ENCODE measurements at regions not wholly inside any gene's neighbourhood (a gene's known extent, or its start where the extent isn't known, plus 50 kb on each side); places are given as distances from the start of the nearest gene placed in this dataset.
"Not testable (repeated sequence)": the region's sequence is repeated elsewhere in the genome, so short reads cannot be mapped to it uniquely, and the experiment has no call there.

DNA sequence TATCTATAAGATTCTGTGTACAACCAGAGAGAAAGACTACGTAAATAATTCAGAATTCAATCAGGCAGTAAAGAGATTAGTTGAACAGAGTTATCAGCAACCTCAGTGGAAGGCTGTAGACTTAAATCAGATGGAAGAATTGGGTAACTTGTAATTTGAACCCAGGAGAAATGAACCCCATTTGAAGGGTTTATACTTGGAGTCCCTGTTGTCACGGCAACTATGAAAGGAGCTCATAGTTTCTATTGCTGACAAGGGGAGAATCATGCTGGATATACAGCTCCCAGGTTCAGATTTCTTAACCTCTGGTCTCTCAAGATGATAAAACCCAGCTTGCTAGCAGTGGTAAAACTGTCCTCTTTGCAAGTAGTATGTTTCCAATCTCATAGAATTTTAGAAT, 54.4 kb upstream of the BMP4 start:
- FAIRE-seq = no peak
- no peak for DNase-seq (ENCODE audit: low spot score in 2 of 2)

DNA sequence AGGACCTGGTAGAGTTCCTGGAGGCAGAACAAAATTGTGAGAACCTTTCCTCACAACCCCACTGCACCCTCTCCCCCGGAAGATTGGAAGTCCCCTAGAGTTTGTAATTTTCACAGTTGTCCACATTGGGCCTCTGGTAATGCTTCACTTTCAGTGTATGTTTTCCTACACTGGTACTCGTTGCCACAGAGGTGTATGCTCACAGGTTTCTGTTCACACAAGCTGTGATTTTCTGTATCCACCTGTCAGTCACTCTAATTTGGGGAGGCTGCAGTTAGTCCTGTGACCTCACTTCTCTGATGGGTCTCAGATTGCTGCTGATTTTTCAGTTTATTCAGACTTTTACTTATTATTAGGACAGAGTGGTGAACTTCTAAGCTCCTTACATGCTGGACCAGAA, 66.4 kb upstream of the BMP4 start:
- FAIRE-seq (no peak), DNase-seq (ENCODE audit: low spot score in 2 of 2) (no peak)

GRCh38 chr14:54025661-54026060, 69.0 kb upstream of the BMP4 start:
- DNase-seq (ENCODE audit: low spot score in 2 of 2) (no peak), FAIRE-seq (no peak)

GRCh38 chr14:54026671-54027070, 70.0 kb upstream of the BMP4 start:
- FAIRE-seq = no peak
- no peak for DNase-seq (ENCODE audit: low spot score in 2 of 2)

- not testable (repeated sequence) for FAIRE-seq
Measured at GRCh38 chr14:54030996-54031395, 74.4 kb upstream of the BMP4 start.

DNA sequence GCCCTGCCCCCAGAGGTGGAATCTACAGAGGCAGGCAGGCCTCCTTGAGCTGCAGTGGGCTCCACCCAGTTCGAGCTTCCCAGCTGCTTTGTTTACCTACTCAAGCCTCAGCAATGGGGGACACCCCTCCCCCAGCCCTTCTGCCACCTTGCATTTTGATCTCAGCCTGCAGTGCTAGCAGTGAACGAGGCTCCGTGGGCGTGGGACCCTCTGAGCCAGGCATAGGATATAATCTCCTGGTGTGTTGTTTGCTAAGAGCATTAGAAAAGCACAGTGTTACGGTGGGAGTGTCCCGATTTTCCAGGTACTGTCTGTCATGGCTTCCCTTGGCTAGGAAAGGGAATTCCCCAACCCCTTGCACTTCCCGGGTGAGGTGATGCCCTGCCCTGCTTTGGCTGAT, 76.7 kb upstream of the BMP4 start:
- not testable (repeated sequence) for DNase-seq (ENCODE audit: low spot score in 2 of 2); FAIRE-seq

More at GRCh38 chr14:54030996-54031395, 74.4 kb upstream of the BMP4 start:
- not testable (repeated sequence) for DNase-seq (ENCODE audit: low spot score in 2 of 2)

DNA sequence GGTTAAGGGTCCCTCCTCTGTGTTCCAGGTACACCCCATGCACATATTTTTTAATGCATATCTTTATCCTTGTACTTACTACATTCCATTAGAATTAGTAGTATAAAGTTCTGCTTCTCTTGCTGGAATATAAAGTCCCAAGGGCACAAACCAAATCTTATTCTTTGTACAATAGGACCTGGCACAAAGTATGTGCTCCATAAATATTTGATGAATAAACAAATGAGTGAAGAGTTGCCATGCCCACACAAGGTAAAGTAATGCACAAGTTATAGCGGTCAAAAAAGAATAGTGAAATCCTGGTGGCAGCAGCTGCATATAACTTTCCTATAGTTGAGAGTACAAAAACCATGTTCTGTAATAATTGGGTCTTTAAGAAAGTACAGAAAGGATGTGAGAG, 82.1 kb upstream of the BMP4 start:
- FAIRE-seq (no peak), DNase-seq (ENCODE audit: low spot score in 2 of 2) (no peak)

DNA sequence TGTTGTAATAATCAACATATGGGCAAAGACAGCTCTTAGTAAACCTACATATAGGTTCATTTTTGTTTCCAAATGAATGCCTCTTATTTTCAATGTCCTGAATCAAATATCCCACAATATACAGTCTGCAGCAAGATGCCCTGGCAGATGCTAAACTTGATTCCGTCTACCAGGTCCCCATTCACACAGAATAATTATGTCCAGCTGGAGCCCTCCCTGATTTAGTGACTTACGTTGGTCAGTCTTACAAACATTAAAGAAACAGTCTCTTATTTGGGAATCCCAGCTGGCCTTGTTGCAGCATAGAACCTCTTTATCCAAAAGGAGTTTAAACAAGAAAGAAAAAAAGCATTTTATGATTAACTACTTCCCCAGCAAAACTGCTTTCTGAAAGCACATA, 82.7 kb upstream of the BMP4 start:
- no peak for FAIRE-seq
- no peak for DNase-seq (ENCODE audit: low spot score in 2 of 2)

DNA sequence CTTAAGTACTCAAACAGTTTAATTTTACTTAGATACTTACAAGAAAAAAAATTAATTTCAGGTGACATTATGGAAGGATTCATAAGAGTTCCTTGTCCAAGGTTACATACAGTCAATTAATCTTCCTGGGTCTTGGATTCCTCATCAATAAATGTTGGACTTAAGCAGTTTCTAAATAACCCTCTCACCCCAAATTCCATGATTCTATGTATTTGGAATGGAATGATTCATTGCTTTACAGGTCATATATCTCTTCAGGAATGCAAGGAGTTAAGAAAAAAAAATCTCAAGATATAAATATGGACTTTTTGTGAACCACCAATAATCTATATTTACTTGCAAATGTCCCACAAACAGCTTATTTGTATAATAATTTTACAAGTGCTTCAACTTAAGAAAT, 84.2 kb upstream of the BMP4 start:
- FAIRE-seq (no peak), DNase-seq (ENCODE audit: low spot score in 2 of 2) (no peak)

DNA sequence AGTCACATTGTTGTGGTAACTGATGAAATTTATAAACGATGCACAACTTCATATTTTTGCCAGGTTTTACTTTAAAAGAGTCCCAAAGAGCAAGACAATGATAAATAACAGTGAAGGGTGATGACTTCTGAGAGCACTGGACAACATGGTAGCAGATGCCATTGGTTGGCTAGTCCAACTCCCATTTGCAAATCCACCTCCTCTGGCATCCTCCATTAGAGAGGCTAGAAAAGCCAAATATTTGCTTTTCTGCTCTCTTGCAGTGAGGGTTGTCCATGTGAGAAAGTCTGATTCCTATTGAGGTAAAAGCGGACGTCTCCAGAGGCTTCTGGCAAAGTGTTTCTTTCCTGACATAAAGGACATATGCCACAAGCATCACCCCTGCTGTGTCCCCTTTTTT, 89.6 kb upstream of the BMP4 start:
- DNase-seq (ENCODE audit: low spot score in 2 of 2) (no peak), FAIRE-seq (no peak)

GRCh38 chr14:54047645-54048308, 91.2 kb upstream of the BMP4 start:
- no peak for DNase-seq (ENCODE audit: low spot score in 2 of 2)
- FAIRE-seq = no peak

DNA sequence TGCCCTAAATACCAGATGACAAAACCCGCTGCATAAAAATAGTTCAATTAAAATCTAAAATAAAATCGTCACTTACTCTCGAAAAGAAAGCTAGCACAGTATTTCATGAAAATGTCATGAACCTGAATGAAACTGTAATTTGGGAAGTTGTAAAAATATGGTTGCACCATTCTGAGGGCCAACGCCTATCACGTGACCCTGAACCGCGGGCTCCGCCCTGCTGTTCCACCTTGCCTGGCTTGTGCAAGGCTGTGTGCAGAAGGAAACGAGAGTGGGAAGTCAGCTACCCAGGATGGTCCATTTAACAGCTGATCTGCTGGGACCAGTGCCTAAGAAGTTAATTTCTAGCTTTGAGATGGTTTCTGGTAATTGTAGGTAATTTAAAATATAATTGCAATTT, 91.7 kb upstream of the BMP4 start:
- DNase-seq (ENCODE audit: low spot score in 2 of 2) (no peak), FAIRE-seq (no peak)

DNA sequence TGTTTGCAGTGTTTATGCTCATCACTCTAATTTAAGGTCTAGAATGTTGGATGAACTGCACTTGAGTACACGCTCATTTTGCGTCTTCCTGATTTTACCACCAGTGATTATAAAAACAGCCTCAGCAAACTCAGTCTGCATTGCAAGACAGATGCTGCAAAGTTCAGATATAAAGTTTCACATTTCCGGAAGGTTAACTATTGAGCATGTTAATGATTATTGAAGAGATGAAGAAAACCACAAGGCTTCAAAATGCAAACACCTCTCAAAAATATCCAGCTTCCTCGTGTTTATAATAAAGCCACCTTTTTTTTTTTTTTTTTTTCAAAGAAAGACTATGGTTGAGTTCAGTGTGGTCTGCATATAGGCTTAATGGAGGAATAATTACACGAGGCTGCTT, 92.1 kb upstream of the BMP4 start:
- no peak for DNase-seq (ENCODE audit: low spot score in 2 of 2)
- FAIRE-seq = no peak

GRCh38 chr14:54050759-54051158, 94.1 kb upstream of the BMP4 start:
- FAIRE-seq (no peak), DNase-seq (ENCODE audit: low spot score in 2 of 2) (no peak)

DNA sequence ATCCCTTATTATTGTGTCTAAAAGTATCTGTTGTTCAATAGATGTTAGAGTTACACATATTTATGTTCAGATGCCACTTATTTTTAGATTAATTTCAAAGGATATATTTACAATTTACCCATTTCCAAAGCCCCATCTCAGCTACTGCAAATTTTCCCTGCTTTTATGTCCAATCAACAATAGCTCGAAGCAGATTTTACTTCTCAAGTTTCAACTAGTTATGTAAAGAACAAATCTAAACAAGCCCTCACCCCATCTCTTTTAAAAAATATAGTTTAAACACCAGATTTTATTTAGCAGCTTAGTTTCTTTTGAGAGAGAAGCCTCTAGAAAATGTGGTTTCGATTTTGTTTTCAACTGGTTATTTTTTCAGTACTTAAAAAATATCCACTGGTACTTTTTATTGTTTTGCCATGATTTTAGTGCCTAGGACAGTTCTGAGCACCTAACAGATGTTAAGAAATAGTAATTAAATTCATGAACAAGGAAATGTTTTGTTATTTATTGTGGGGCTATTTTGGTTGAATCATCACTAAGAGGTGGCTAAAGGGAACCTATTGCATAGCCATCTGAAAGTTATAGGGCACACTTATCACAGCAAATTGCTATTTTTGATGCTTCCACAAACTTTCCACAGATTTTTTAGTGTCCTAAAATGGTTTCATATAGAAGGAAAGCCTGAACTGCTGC, 96.2 kb upstream of the BMP4 start:
- FAIRE-seq (no peak), DNase-seq (ENCODE audit: low spot score in 2 of 2) (no peak)

- no peak for FAIRE-seq
Measured at GRCh38 chr14:54053386-54053745, 96.7 kb upstream of the BMP4 start.

DNA sequence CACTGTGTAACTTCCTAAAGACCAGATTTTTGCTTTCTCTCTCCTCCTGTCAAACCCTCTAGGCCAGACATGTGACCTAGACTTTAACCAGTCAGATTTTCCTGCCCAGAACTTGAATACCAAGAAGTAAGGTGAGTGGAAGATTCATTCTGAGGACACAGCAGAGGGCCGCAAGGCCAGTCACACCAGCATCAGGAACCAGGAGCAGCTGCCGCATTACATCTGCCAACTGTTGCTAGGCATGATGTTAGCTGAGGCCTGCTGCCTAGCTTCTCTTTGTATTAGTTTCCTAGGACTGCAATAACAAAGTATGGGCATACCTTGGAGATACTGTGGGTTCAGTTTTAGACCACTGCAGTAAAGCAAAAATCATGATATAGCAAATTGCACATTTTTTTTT, 101.9 kb upstream of the BMP4 start:
- FAIRE-seq (no peak), DNase-seq (ENCODE audit: low spot score in 2 of 2) (no peak)

More at GRCh38 chr14:54053386-54053745, 96.7 kb upstream of the BMP4 start:
- DNase-seq (ENCODE audit: low spot score in 2 of 2) = no peak

DNA sequence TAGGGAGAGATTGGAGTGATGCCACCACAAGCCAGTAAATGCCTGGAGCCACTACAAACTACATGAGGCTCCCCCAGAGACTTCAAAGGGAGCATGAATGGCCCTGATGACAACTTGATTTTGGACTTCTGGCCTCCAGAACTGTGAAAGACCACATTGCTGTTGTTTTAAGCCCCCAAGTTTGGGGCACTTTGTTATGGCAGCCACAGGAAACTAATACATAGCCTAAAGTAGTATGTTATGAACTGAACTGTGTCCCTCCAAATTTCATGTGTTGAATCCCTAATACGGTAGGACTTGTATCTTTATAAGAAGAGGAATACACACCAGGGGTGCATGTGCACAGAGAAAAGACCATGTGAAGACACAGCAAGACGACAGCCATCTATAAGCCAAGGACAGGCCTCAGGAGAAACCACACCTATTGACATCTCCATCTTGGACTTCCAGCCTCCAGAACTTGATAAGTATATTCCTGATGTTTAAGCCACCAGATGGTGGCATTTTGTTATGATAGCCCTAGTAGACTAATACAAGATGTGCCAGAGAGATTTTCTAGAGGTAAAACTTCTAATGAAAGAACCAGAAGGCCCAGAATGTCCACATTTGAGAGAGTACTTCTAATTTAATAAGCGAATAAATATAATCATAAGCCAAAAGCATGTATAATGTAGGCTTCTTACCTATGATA, 127.1 kb upstream of the BMP4 start:
- DNase-seq (ENCODE audit: low spot score in 2 of 2) (no peak), FAIRE-seq (no peak)

DNA sequence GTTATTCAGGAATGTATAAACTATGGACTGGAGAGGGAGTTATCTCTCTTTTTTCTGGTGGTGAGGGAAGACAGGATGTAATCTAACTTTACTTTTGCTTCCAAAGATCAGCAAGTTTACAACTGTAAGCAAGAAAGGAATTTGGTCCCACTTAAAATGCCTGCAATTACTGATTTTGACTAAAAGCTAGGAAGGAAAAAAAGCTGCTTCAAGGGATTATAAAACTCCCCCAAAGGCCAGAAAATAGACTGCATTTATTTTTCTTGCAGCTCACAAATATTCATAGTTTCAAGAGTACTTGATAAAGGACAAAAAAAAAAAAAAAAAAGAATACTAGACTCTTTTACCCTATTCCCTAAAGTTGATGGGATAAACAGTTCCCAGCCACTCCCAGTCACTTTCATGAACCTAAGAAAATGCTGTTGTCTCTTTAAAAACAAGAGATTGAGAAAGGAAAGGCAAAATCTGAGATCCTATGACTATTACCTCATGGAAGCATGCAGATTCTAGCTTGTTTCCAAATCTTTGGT, 128.7 kb upstream of the BMP4 start:
- DNase-seq (ENCODE audit: low spot score in 2 of 2) = no peak
- FAIRE-seq = no peak

GRCh38 chr14:54085841-54086240, 129.2 kb upstream of the BMP4 start:
- no peak for FAIRE-seq
- no peak for DNase-seq (ENCODE audit: low spot score in 2 of 2)

DNA sequence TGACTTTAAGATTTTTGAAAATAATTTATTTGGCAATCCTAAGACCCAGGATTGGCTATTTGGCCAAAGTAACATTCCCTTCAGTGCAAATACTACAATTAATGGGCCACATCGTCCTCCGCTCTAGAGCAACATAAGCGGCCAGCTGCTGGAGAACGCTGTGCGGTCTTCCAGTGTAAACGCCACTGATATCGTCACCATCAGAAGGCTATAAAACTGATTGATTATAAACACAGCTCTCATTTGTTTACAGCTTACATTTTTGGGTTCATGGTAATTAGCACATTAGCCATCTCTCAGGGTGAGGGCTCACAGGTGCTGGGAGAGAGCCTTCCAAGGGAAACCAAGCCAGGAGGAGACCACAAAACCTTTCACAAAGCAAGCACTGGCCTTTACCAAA, 130.1 kb upstream of the BMP4 start:
- no peak for DNase-seq (ENCODE audit: low spot score in 2 of 2)
- no peak for FAIRE-seq

- FAIRE-seq (no peak), DNase-seq (ENCODE audit: low spot score in 2 of 2) (no peak)
Measured at GRCh38 chr14:54087376-54087775, 130.8 kb upstream of the BMP4 start.
